GM23338 (cell line): ENCODE measurements at regions not wholly inside any gene's neighbourhood (a gene's known extent, or its start where the extent isn't known, plus 50 kb on each side); places are given as distances from the start of the nearest gene placed in this dataset.

Experiments used
- ATAC-seq: fragments of 200-7000 bp; cut with Tn5 transposase; 3 replicates; pipeline ENCODE4 v1.9.1; 2020
- DNase-seq: peaks from one replicate; pipeline ENCODE4 v3.0.0-alpha.2; 2015; ENCODE audit warnings: low spot score
- H2AFZ ChIP-seq: fragments of 200-600 bp; sonication (generic); 2 replicates; pipeline ENCODE4 v1.8.0; 2016; ENCODE audit warnings: antibody characterized with exemption, mild to moderate bottlenecking, moderate library complexity
- H3F3A ChIP-seq: fragments of 200-600 bp; sonication (generic); replicated peaks from 2 replicates; pipeline ENCODE4 v1.8.0; 2017; ENCODE audit warnings: antibody characterized with exemption, mixed run types, low read depth
- H3K27ac ChIP-seq: fragments of 200-600 bp; sonication (generic); 2 replicates; pipeline ENCODE4 v1.6.1; 2016; ENCODE audit warnings: low read depth
- H3K27me3 ChIP-seq: fragments of 200-600 bp; sonication (generic); 2 replicates; pipeline ENCODE4 v1.8.0; 2016; ENCODE audit warnings: mild to moderate bottlenecking, mixed run types, moderate library complexity; ENCODE audit not compliant: insufficient read depth
- H3K36me3 ChIP-seq: fragments of 200-600 bp; sonication (generic); 2 replicates; pipeline ENCODE4 v1.8.0; 2016; ENCODE audit warnings: mild to moderate bottlenecking; ENCODE audit not compliant: insufficient read depth
- H3K4me1 ChIP-seq: fragments of 200-600 bp; sonication (generic); 2 replicates; pipeline ENCODE4 v1.8.0; 2016; ENCODE audit warnings: mild to moderate bottlenecking, moderate library complexity; ENCODE audit not compliant: insufficient read depth
- H3K4me2 ChIP-seq: fragments of 200-600 bp; sonication (generic); 2 replicates; pipeline ENCODE4 v1.7.1; 2017; ENCODE audit warnings: mixed run types
- H3K4me3 ChIP-seq: fragments of 200-600 bp; sonication (generic); 2 replicates; pipeline ENCODE4 v1.6.1; 2016; ENCODE audit warnings: mixed run types
- H3K79me2 ChIP-seq: fragments of 200-600 bp; sonication (generic); replicated peaks from 2 replicates; pipeline ENCODE4 v1.8.0; 2017; ENCODE audit warnings: mild to moderate bottlenecking; ENCODE audit not compliant: insufficient read depth
- H3K9me2 ChIP-seq: fragments of 200-600 bp; sonication (generic); 2 replicates; pipeline ENCODE4 v1.8.0; 2017; ENCODE audit not compliant: insufficient read depth
- H4K20me1 ChIP-seq: fragments of 200-600 bp; sonication (generic); replicated peaks from 2 replicates; pipeline ENCODE4 v1.8.0; 2017; ENCODE audit warnings: mild to moderate bottlenecking; ENCODE audit not compliant: insufficient read depth
- H3K27ac Mint-ChIP-seq: 2 replicates; pipeline ENCODE4 v1.8.0; 2020; ENCODE audit warnings: inconsistent platforms, mild to moderate bottlenecking, moderate library complexity, mixed read lengths
- H3K27me3 Mint-ChIP-seq: 3 replicates; pipeline ENCODE4 v1.8.0; 2022; ENCODE audit warnings: low read depth, mild to moderate bottlenecking, moderate library complexity, mixed read lengths, inconsistent platforms; ENCODE audit not compliant: insufficient read depth, poor library complexity
- H3K36me3 Mint-ChIP-seq: 3 replicates; pipeline ENCODE4 v1.8.0; 2021; ENCODE audit warnings: low read depth, mild to moderate bottlenecking, inconsistent platforms, moderate library complexity, mixed read lengths
- H3K4me1 Mint-ChIP-seq: 3 replicates; pipeline ENCODE4 v1.8.0; 2020; ENCODE audit warnings: mild to moderate bottlenecking, inconsistent platforms, mixed read lengths
- H3K4me3 Mint-ChIP-seq: 3 replicates; pipeline ENCODE4 v1.8.0; 2021; ENCODE audit warnings: moderate library complexity, mild to moderate bottlenecking, inconsistent platforms, mixed read lengths
- H3K9me3 Mint-ChIP-seq: 3 replicates; pipeline ENCODE4 v1.8.0; 2020; ENCODE audit warnings: moderate library complexity, mild to moderate bottlenecking, inconsistent platforms, mixed read lengths
- ETS1 ChIP-seq: IDR thresholded peaks from 2 replicates; pipeline ENCODE4 v1.6.1; 2016; ENCODE audit warnings: antibody characterized with exemption
- JUNB ChIP-seq: IDR thresholded peaks from one replicate; pipeline ENCODE4 v1.6.1; 2016; ENCODE audit warnings: antibody characterized with exemption; ENCODE audit not compliant: unreplicated experiment
- NANOG ChIP-seq: IDR thresholded peaks from 2 replicates; pipeline ENCODE4 v1.6.1; 2016; ENCODE audit warnings: antibody characterized with exemption, borderline replicate concordance
- POLR2AphosphoS5 ChIP-seq: IDR thresholded peaks from 2 replicates; pipeline ENCODE4 v1.6.1; 2016; ENCODE audit warnings: antibody characterized with exemption, low read depth
- ZNF114 ChIP-seq: fragments of 250-450 bp; sonication (Bioruptor Pico); IDR thresholded peaks from 2 replicates; pipeline ENCODE4 v1.5.0; 2020; ENCODE audit warnings: mild to moderate bottlenecking, moderate library complexity
- ZNF462 ChIP-seq: fragments of 250-450 bp; sonication (Bioruptor Pico); IDR thresholded peaks from 2 replicates; pipeline ENCODE4 v1.5.0; 2020; ENCODE audit warnings: mild to moderate bottlenecking, moderate library complexity

- no peaks in the 10 kb centered on the region for H3K79me2 ChIP-seq
- Mint-ChIP-seq H3K27ac (no peak overlapping the region), H3K4me1 (no peaks in the 10 kb centered on the region), H3K36me3 (peaks cover 14% of the 10 kb centered on the region), H3K27me3 (no peaks in the 10 kb centered on the region), H3K4me3 (no peak overlapping the region), H3K9me3 (peaks cover 18% of the 10 kb centered on the region)
- H2AFZ ChIP-seq, result 0 out of 2 replicates have a peak overlapping the region, but pooled peaks have one; percentile 23
- H3K27ac ChIP-seq, result no peak overlapping the region
- H3K4me1 ChIP-seq, result no peaks in the 10 kb centered on the region
- TF ChIP-seq POLR2AphosphoS5 (no peak), ETS1 (no peak), NANOG (no peak), ZNF114 (CRISPR knock-in tag) (no peak), ZNF462 (CRISPR knock-in tag) (no peak), JUNB (no peak)
- no peaks in the 10 kb centered on the region for H3F3A ChIP-seq
- DNase-seq (no peak), ATAC-seq (no peak)
- H3K27me3 ChIP-seq, result no peaks in the 10 kb centered on the region
- no peak overlapping the region for H3K4me3 ChIP-seq
- peaks cover 9% of the 10 kb centered on the region; the same call in 1 of the 2 replicates for H3K9me2 ChIP-seq
- H4K20me1 ChIP-seq, result no peaks in the 10 kb centered on the region
- no peak overlapping the region for H3K4me2 ChIP-seq
- no peaks in the 10 kb centered on the region; the same call in 1 of the 2 replicates for H3K36me3 ChIP-seq
Measured at GRCh38 chr9:22992780-22993179, 546.2 kb downstream of the DMRTA1 start.

- Histone ChIP-seq H3K36me3 (no peaks in the 10 kb centered on the region; the same call in 1 of the 2 replicates), H4K20me1 (no peaks in the 10 kb centered on the region), H2AFZ (no peak overlapping the region), H3K27me3 (no peaks in the 10 kb centered on the region), H3K4me2 (no peak overlapping the region), H3K9me2 (peaks cover 4% of the 10 kb centered on the region; the same call in 1 of the 2 replicates), H3F3A (no peaks in the 10 kb centered on the region), H3K4me1 (no peaks in the 10 kb centered on the region), H3K4me3 (no peak overlapping the region), H3K27ac (no peak overlapping the region), H3K79me2 (no peaks in the 10 kb centered on the region)
- Mint-ChIP-seq H3K27ac (no peak overlapping the region), H3K27me3 (no peaks in the 10 kb centered on the region), H3K9me3 (peaks cover 28% of the 10 kb centered on the region), H3K36me3 (peaks cover 24% of the 10 kb centered on the region), H3K4me3 (no peak overlapping the region), H3K4me1 (no peaks in the 10 kb centered on the region)
- ATAC-seq (no peak), DNase-seq (no peak)
- TF ChIP-seq JUNB (no peak), ZNF114 (CRISPR knock-in tag) (no peak), ZNF462 (CRISPR knock-in tag) (no peak)
Measured at GRCh38 chr9:22997923-22998322, 551.3 kb downstream of the DMRTA1 start.
